DND-41 (cell line): ENCODE measurements at regions not wholly inside any gene's neighbourhood (a gene's known extent, or its start where the extent isn't known, plus 50 kb on each side); places are given as distances from the start of the nearest gene placed in this dataset.

Experiments used
- ATAC-seq: fragments of 200-7000 bp; cut with Tn5 transposase; 3 replicates; pipeline ENCODE4 v1.9.1; 2021; ENCODE audit warnings: low read depth; ENCODE audit not compliant: insufficient read depth
- DNase-seq: peaks from one replicate; pipeline ENCODE4 v3.0.0-alpha.2; 2020
- H2AFZ ChIP-seq: 2 replicates; pipeline ENCODE4 v1.6.0; 2012; ENCODE audit warnings: low read depth, low read length
- H3K27ac ChIP-seq: 2 replicates; pipeline ENCODE4 v1.5.1; 2012; ENCODE audit warnings: low read length, inconsistent platforms
- H3K27me3 ChIP-seq: fragments of 200-600 bp; sonication (generic); 2 replicates; pipeline ENCODE4 v1.6.0; 2012; ENCODE audit warnings: low read length, mild to moderate bottlenecking, inconsistent platforms; ENCODE audit not compliant: insufficient read depth, poor library complexity
- H3K36me3 ChIP-seq: 2 replicates; pipeline ENCODE4 v1.5.1; 2012; ENCODE audit warnings: low read length, inconsistent platforms; ENCODE audit not compliant: insufficient read depth
- H3K4me1 ChIP-seq: 2 replicates; pipeline ENCODE4 v1.5.1; 2012; ENCODE audit warnings: mild to moderate bottlenecking, low read length; ENCODE audit not compliant: insufficient read depth
- H3K4me2 ChIP-seq: 2 replicates; pipeline ENCODE4 v1.6.0; 2012; ENCODE audit warnings: mild to moderate bottlenecking, moderate library complexity, low read length, inconsistent platforms; ENCODE audit not compliant: insufficient read depth
- H3K4me3 ChIP-seq, 2 experiments: fragments of 200-600 bp in 1 of 2; shearing (Covaris generic) in 1 of 2; 2 replicates each; pipeline ENCODE4 v1.5.1; 2012 to 2016; ENCODE audit warnings: inconsistent platforms in 2 of 2, low read length in 2 of 2, mild to moderate bottlenecking in 2 of 2, low read depth in 1 of 2, moderate library complexity in 1 of 2
- H3K79me2 ChIP-seq: 2 replicates; pipeline ENCODE4 v1.6.0; 2012; ENCODE audit warnings: low read length, inconsistent platforms; ENCODE audit not compliant: insufficient read depth
- H3K9ac ChIP-seq: 2 replicates; pipeline ENCODE4 v1.6.0; 2012; ENCODE audit warnings: low read depth, mild to moderate bottlenecking, inconsistent platforms, low read length, moderate library complexity
- H3K9me3 ChIP-seq: 2 replicates; pipeline ENCODE4 v1.5.1; 2012; ENCODE audit warnings: low read length, moderate library complexity, mild to moderate bottlenecking, inconsistent platforms; ENCODE audit not compliant: insufficient read depth, severe bottlenecking
- H4K20me1 ChIP-seq: 2 replicates; pipeline ENCODE4 v1.6.0; 2012; ENCODE audit warnings: low read length; ENCODE audit not compliant: insufficient read depth
- EZH2 ChIP-seq: IDR thresholded peaks from 3 replicates; pipeline ENCODE4 v1.6.1; 2012; ENCODE audit warnings: borderline replicate concordance, low read depth, mild to moderate bottlenecking, moderate library complexity, low read length, inconsistent platforms; ENCODE audit not compliant: severe bottlenecking
- TF ChIP-seq, protein P1 (sequence below): IDR thresholded peaks from 2 replicates; pipeline ENCODE4 v1.5.1; 2012; ENCODE audit warnings: borderline replicate concordance, low read length, moderate library complexity, mild to moderate bottlenecking; ENCODE audit not compliant: poor library complexity, severe bottlenecking; ENCODE audit errors: extremely low read depth

- Histone ChIP-seq H2AFZ (no peak overlapping the region), H3K4me3 (no peak overlapping the region), H3K9me3 (peaks cover 7% of the 10 kb centered on the region), H3K36me3 (no peaks in the 10 kb centered on the region), H3K4me2 (no peak overlapping the region), H3K27ac (no peak overlapping the region), H4K20me1 (no peaks in the 10 kb centered on the region), H3K27me3 (no peaks in the 10 kb centered on the region), H3K79me2 (no peaks in the 10 kb centered on the region), H3K9ac (no peak overlapping the region), H3K4me1 (peaks cover 5% of the 10 kb centered on the region; the same call in 1 of the 2 replicates)
- peak; percentile 24; the same call in 1 of the 3 replicates for ATAC-seq
- TF ChIP-seq EZH2 = no peak
- TF ChIP-seq, protein P1, sequence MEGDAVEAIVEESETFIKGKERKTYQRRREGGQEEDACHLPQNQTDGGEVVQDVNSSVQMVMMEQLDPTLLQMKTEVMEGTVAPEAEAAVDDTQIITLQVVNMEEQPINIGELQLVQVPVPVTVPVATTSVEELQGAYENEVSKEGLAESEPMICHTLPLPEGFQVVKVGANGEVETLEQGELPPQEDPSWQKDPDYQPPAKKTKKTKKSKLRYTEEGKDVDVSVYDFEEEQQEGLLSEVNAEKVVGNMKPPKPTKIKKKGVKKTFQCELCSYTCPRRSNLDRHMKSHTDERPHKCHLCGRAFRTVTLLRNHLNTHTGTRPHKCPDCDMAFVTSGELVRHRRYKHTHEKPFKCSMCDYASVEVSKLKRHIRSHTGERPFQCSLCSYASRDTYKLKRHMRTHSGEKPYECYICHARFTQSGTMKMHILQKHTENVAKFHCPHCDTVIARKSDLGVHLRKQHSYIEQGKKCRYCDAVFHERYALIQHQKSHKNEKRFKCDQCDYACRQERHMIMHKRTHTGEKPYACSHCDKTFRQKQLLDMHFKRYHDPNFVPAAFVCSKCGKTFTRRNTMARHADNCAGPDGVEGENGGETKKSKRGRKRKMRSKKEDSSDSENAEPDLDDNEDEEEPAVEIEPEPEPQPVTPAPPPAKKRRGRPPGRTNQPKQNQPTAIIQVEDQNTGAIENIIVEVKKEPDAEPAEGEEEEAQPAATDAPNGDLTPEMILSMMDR = no peak
- no peak for DNase-seq
Observed at GRCh38 chr1:181173761-181174447, 85.4 kb downstream of the IER5 start.

DNA sequence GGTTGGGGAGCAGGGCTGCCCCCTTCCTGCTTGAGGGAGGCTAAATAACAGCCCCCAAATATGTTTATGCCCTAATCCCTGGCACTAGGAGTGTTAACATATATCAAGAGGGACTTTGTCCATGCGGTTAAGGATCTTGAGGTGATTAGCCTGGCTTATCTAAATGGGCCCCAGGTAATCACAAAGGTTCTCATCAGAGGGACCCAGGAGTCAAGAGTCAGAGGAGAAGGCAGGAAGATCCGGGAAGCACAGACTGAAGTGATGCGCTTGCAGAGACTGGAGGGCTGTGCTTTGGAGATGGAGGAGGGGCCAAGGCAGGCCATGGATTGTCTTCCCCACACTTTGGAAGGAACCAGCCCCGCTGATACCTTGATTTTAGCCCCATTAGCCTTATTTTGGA is 86.4 kb downstream of the IER5 start:
- H3K4me3 ChIP-seq = no peak overlapping the region
- no peak for DNase-seq
- no peaks in the 10 kb centered on the region for H3K27me3 ChIP-seq
- no peak for TF ChIP-seq EZH2
- TF ChIP-seq, protein P1 = no peak
- no peak overlapping the region for H3K27ac ChIP-seq
- no peak overlapping the region for H2AFZ ChIP-seq
- H3K79me2 ChIP-seq = no peaks in the 10 kb centered on the region
- H3K4me2 ChIP-seq = no peak overlapping the region
- H3K9me3 ChIP-seq = peaks cover 7% of the 10 kb centered on the region
- no peak overlapping the region for H3K9ac ChIP-seq
- H4K20me1 ChIP-seq = no peaks in the 10 kb centered on the region
- H3K36me3 ChIP-seq = no peaks in the 10 kb centered on the region
- no peak for ATAC-seq
- peaks cover 5% of the 10 kb centered on the region; the same call in 1 of the 2 replicates for H3K4me1 ChIP-seq

DNA sequence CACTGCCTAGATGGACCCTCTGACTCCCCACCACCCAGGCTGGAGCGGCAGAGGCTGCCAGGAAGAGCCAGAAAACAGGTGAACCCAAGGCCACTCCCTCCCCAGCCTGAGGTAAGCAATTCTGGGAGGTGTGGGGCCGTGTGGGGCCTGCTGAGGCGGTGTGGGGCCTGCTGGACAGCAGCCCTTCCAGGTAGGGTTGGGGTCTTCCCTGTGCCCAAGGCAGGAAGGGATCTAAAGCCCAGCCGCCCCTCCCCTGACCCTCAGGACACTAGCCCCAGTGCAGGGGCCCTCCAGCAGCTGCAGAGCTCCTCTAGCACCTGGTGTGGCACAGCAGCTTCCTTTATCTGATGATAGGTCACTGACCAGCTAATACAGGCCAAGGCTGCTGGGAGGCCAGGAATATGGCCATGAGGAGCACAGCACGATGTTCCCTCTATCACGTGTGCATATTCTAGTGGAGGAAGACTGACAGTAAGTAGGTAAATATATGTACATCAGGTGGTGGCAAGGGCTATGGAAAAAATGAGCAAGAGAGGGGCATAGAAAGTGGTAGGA is 86.9 kb downstream of the IER5 start:
- H3K27me3 ChIP-seq = no peaks in the 10 kb centered on the region
- no peak overlapping the region for H2AFZ ChIP-seq
- TF ChIP-seq, protein P1 = no peak
- no peak for TF ChIP-seq EZH2
- H3K36me3 ChIP-seq = no peaks in the 10 kb centered on the region
- H4K20me1 ChIP-seq = no peaks in the 10 kb centered on the region
- peaks cover 7% of the 10 kb centered on the region for H3K9me3 ChIP-seq
- DNase-seq (peak; percentile 1), ATAC-seq (no peak)
- peaks cover 5% of the 10 kb centered on the region; the same call in 1 of the 2 replicates for H3K4me1 ChIP-seq
- H3K4me3 ChIP-seq = no peak overlapping the region
- H3K27ac ChIP-seq = no peak overlapping the region
- no peak overlapping the region for H3K9ac ChIP-seq
- no peak overlapping the region for H3K4me2 ChIP-seq
- no peaks in the 10 kb centered on the region for H3K79me2 ChIP-seq
